ENCODE measurements at regions not wholly inside any gene's neighbourhood (a gene's known extent, or its start where the extent isn't known, plus 50 kb on each side); places are given as distances from the start of the nearest gene placed in this dataset.

GRCh38 chr18:44536619-44537018 is 144.1 kb upstream of the SETBP1 start:
- intact Hi-C loops (cut with DNase I) = no loop called here
- no peak for FAIRE-seq
- no peaks in the 10 kb centered on the region for H3K9me3 ChIP-seq (ENCODE audit: control insufficient read depth in 2 of 3, insufficient read depth in 1 of 3, low read length in 3 of 3)

GRCh38 chr18:44537526-44537925 is 143.2 kb upstream of the SETBP1 start:
- Histone ChIP-seq H3K36me3 (ENCODE audit: control insufficient read depth in 2 of 3, insufficient read depth in 3 of 3, low read length in 3 of 3) (no peaks in the 10 kb centered on the region), H3K4me1 (ENCODE audit: control insufficient read depth in 2 of 3, insufficient read depth in 2 of 3, low read depth in 1 of 3, low read length in 3 of 3) (no peaks in the 10 kb centered on the region), H3K9ac (ENCODE audit: low read length in 3 of 3) (no peak overlapping the region), H3K27ac (ENCODE audit: low read depth in 2 of 2, low read length in 2 of 2) (no peak overlapping the region), H3K27me3 (ENCODE audit: control insufficient read depth, insufficient read depth, low read length) (no peaks in the 10 kb centered on the region), H3K4me3 (ENCODE audit: low read length in 3 of 3) (no peak overlapping the region), H3K9me3 (ENCODE audit: control insufficient read depth in 2 of 3, insufficient read depth in 1 of 3, low read length in 3 of 3) (no peaks in the 10 kb centered on the region)
- DNase-seq (peak in 1 of 5 donors; percentile 41), FAIRE-seq (no peak)
- no peak for TF ChIP-seq CTCF (IDR thresholded peaks at IDR 0.05; ENCODE audit: borderline replicate concordance, extremely low read depth, insufficient read depth)
- intact Hi-C loops (cut with DNase I) = no loop called here

More at GRCh38 chr18:44536619-44537018, 144.1 kb upstream of the SETBP1 start:
- TF ChIP-seq CTCF (IDR thresholded peaks at IDR 0.05; ENCODE audit: borderline replicate concordance, extremely low read depth, insufficient read depth) = no peak
- Histone ChIP-seq H3K27ac (ENCODE audit: low read depth in 2 of 2, low read length in 2 of 2) (no peak overlapping the region), H3K36me3 (ENCODE audit: control insufficient read depth in 2 of 3, insufficient read depth in 3 of 3, low read length in 3 of 3) (no peaks in the 10 kb centered on the region), H3K9ac (ENCODE audit: low read length in 3 of 3) (no peak overlapping the region), H3K4me1 (ENCODE audit: control insufficient read depth in 2 of 3, insufficient read depth in 2 of 3, low read depth in 1 of 3, low read length in 3 of 3) (no peaks in the 10 kb centered on the region), H3K27me3 (ENCODE audit: control insufficient read depth, insufficient read depth, low read length) (no peaks in the 10 kb centered on the region), H3K4me3 (ENCODE audit: low read length in 3 of 3) (no peak overlapping the region)
- DNase-seq = no peak

GRCh38 chr18:44539926-44540325 is 140.8 kb upstream of the SETBP1 start:
- Histone ChIP-seq H3K27me3 (ENCODE audit: control insufficient read depth, insufficient read depth, low read length) (no peaks in the 10 kb centered on the region), H3K9ac (ENCODE audit: low read length in 3 of 3) (no peak overlapping the region), H3K4me1 (ENCODE audit: control insufficient read depth in 2 of 3, insufficient read depth in 2 of 3, low read depth in 1 of 3, low read length in 3 of 3) (no peaks in the 10 kb centered on the region), H3K9me3 (ENCODE audit: control insufficient read depth in 2 of 3, insufficient read depth in 1 of 3, low read length in 3 of 3) (no peaks in the 10 kb centered on the region), H3K36me3 (ENCODE audit: control insufficient read depth in 2 of 3, insufficient read depth in 3 of 3, low read length in 3 of 3) (no peaks in the 10 kb centered on the region), H3K27ac (ENCODE audit: low read depth in 2 of 2, low read length in 2 of 2) (no peak overlapping the region), H3K4me3 (ENCODE audit: low read length in 3 of 3) (no peak overlapping the region)
- DNase-seq (no peak), FAIRE-seq (no peak)
- intact Hi-C loops (cut with DNase I) = no loop called here
- TF ChIP-seq CTCF (IDR thresholded peaks at IDR 0.05; ENCODE audit: borderline replicate concordance, extremely low read depth, insufficient read depth) = no peak

- DNase-seq (no peak), FAIRE-seq (no peak)
- no peak overlapping the region for H3K4me3 ChIP-seq (ENCODE audit: low read length in 3 of 3)
- H3K36me3 ChIP-seq (ENCODE audit: control insufficient read depth in 2 of 3, insufficient read depth in 3 of 3, low read length in 3 of 3) = no peaks in the 10 kb centered on the region
- no peak for TF ChIP-seq CTCF (IDR thresholded peaks at IDR 0.05; ENCODE audit: borderline replicate concordance, extremely low read depth, insufficient read depth)
- H3K27ac ChIP-seq (ENCODE audit: low read depth in 2 of 2, low read length in 2 of 2) = no peak overlapping the region
- H3K27me3 ChIP-seq (ENCODE audit: control insufficient read depth, insufficient read depth, low read length) = no peaks in the 10 kb centered on the region
- no peaks in the 10 kb centered on the region for H3K9me3 ChIP-seq (ENCODE audit: control insufficient read depth in 2 of 3, insufficient read depth in 1 of 3, low read length in 3 of 3)
- intact Hi-C loops (cut with DNase I) = no loop called here
- H3K4me1 ChIP-seq (ENCODE audit: control insufficient read depth in 2 of 3, insufficient read depth in 2 of 3, low read depth in 1 of 3, low read length in 3 of 3) = no peaks in the 10 kb centered on the region
- H3K9ac ChIP-seq (ENCODE audit: low read length in 3 of 3) = no peak overlapping the region
Observed at GRCh38 chr18:44541159-44541558, 139.5 kb upstream of the SETBP1 start.

Data from kidney (tissue), 13 donors.